ENCODE measurements at regions not wholly inside any gene's neighbourhood (a gene's known extent, or its start where the extent isn't known, plus 50 kb on each side); places are given as distances from the start of the nearest gene placed in this dataset.

DNA sequence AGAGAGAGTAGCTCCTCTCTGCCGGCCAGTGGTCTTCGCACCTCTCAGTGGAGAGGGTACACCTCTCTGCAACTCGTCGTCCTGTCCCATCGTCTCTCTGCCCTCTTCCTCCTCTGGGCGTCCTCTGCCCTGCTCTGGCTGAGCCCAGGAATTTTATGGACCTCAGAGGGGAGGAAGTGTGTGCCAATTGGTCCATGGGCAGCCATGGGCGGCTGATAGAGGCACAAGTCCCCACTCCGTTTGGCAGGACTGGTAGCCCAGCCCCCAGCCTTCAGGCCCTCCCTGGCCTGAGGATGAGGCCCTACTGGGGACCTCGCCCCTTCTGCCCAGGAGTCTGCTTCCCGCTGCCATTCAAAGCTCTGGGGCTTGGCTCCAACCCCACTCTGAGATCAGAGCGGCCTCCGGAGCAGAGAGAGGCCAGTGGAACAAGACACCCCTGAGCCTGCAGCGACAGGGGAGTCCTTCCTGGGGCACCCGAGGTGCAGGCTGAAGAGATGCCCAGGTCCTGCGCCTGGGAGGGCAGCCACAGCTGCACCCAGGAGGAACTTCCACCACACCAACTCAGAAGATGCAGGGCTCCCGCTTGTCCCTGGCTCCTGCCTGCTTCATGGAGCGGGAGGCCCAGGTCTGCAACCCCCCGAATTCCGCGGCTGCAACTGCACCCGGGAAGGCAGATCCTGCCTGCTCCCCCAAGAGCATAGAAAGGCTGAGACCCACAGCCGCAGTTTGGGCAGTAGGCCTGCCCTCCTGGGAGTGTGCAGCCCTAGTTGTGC lies 659.9 kb downstream of the KCNT2 start:
- TF ChIP-seq, protein P1, sequence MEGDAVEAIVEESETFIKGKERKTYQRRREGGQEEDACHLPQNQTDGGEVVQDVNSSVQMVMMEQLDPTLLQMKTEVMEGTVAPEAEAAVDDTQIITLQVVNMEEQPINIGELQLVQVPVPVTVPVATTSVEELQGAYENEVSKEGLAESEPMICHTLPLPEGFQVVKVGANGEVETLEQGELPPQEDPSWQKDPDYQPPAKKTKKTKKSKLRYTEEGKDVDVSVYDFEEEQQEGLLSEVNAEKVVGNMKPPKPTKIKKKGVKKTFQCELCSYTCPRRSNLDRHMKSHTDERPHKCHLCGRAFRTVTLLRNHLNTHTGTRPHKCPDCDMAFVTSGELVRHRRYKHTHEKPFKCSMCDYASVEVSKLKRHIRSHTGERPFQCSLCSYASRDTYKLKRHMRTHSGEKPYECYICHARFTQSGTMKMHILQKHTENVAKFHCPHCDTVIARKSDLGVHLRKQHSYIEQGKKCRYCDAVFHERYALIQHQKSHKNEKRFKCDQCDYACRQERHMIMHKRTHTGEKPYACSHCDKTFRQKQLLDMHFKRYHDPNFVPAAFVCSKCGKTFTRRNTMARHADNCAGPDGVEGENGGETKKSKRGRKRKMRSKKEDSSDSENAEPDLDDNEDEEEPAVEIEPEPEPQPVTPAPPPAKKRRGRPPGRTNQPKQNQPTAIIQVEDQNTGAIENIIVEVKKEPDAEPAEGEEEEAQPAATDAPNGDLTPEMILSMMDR (IDR thresholded peaks at IDR 0.05), result no peak
- TF ChIP-seq POLR2A (IDR thresholded peaks at IDR 0.05), result no peak
